ENCODE measurements at regions not wholly inside any gene's neighbourhood (a gene's known extent, or its start where the extent isn't known, plus 50 kb on each side); places are given as distances from the start of the nearest gene placed in this dataset.

DNA sequence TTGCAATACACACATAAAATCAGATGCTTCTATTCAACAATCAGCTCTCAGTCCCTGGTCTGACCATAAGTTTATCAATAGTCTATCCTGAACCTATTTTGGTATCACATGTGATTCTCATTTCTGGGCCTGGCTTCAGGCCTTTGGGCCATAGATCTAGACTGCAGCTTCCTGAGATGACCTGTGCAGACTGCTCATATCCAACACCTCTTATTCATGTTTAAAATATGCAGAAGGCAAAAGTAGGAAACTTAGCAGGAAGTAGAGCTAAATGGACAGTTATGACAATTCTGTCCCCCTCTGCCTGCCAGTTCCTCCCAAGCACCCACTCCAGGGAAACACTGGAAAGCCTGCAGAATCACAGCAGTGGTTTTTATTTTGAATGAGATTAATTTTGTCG is 53.3 kb downstream of the C7orf25 start:
- H3K4me1 Mint-ChIP-seq (ENCODE audit: low read depth): peaks cover 6% of the 10 kb centered on the region
- H3K27me3 Mint-ChIP-seq (ENCODE audit: low read depth): peaks cover 42% of the 10 kb centered on the region
- DNase-seq (no peak), ATAC-seq (no peak)
- H3K36me3 Mint-ChIP-seq (ENCODE audit: insufficient read depth): no peaks in the 10 kb centered on the region
- H3K9me3 Mint-ChIP-seq: peaks cover 8% of the 10 kb centered on the region
- H3K4me3 Mint-ChIP-seq: no peak overlapping the region

DNA sequence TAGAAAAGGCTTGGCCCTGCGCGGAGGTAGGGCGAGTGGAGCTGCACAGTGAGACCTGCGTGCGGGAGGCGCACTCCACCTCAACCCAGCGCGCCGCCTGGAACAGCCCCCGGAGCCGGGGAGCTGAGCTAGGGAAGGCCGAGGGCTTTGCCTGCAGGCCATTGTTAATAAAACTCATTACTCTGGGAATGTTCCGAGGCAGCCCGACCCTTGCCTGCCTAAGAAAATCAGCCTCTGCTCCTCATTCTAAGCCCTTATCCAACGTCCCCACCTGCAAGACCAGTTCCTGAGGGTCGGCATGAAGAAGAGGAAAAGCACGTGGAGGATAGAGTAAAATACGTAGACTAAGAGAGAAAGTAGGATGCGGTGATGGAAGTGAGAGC is 55.3 kb downstream of the C7orf25 start:
- DNase-seq: no peak
- peaks cover 40% of the 10 kb centered on the region for H3K27me3 Mint-ChIP-seq (ENCODE audit: low read depth)

DNA sequence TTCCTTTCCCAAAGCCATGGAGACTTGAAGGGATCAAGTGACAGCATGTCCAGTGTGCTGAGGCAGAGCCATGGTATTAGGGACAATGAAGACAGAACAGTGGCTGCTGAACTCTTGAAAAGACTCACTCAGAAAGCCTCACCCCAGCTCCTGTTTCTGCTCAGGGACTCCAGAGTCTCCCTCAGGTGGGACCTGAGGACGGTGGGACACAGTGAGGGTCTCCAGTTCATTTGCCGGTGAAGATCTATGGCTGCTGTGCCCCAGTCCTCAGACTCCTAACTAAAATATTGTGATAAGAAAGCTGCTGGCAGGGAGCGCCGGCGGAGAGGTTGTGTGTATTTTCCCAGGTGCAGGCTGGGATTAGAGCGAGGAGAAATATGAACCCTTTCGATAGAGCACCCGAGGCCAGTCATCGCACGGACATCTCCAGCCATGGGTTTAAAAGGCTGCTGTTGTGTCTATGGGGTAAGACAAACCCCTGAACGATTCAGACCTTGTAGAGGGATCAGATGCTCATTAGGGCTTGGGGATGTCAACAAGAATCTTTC is 57.2 kb downstream of the C7orf25 start:
- H3K9me3 Mint-ChIP-seq: no peaks in the 10 kb centered on the region
- peaks cover 45% of the 10 kb centered on the region for H3K27me3 Mint-ChIP-seq (ENCODE audit: low read depth)
- no peak overlapping the region for H3K4me3 Mint-ChIP-seq
- H3K4me1 Mint-ChIP-seq (ENCODE audit: low read depth): peaks cover 6% of the 10 kb centered on the region
- no peaks in the 10 kb centered on the region for H3K36me3 Mint-ChIP-seq (ENCODE audit: insufficient read depth)
- no peak for ATAC-seq
- DNase-seq: no peak

More for the DNA sequence above, 55.3 kb downstream of the C7orf25 start:
- no peaks in the 10 kb centered on the region for H3K36me3 Mint-ChIP-seq (ENCODE audit: insufficient read depth)
- H3K4me3 Mint-ChIP-seq: peak overlapping the region; percentile 72
- peaks cover 6% of the 10 kb centered on the region for H3K4me1 Mint-ChIP-seq (ENCODE audit: low read depth)
- no peaks in the 10 kb centered on the region for H3K9me3 Mint-ChIP-seq
- ATAC-seq: no peak

DNA sequence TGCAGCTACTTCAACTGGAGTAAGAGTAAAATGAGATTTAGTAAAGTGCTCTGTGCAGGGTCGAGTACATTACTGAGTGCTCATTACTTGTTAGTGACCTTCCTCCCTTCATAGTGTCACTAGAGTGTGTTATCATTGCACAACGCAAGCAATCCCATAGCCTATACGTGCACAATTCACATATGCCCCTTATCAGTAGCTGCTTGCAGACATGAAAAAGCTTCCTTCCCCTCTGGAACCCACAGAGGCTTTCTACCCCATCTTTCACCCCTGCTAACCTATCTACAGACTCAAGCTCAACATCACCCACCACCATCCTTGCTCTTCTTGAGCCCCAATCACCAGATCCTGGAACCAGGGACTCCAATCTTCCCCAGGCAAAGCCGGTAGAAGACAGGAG is 59.3 kb downstream of the C7orf25 start:
- H3K9me3 Mint-ChIP-seq: no peaks in the 10 kb centered on the region
- no peaks in the 10 kb centered on the region for H3K36me3 Mint-ChIP-seq (ENCODE audit: insufficient read depth)
- peaks cover 6% of the 10 kb centered on the region for H3K4me1 Mint-ChIP-seq (ENCODE audit: low read depth)
- H3K4me3 Mint-ChIP-seq: no peak overlapping the region
- peaks cover 42% of the 10 kb centered on the region for H3K27me3 Mint-ChIP-seq (ENCODE audit: low read depth)
- ATAC-seq (no peak), DNase-seq (no peak)

DNA sequence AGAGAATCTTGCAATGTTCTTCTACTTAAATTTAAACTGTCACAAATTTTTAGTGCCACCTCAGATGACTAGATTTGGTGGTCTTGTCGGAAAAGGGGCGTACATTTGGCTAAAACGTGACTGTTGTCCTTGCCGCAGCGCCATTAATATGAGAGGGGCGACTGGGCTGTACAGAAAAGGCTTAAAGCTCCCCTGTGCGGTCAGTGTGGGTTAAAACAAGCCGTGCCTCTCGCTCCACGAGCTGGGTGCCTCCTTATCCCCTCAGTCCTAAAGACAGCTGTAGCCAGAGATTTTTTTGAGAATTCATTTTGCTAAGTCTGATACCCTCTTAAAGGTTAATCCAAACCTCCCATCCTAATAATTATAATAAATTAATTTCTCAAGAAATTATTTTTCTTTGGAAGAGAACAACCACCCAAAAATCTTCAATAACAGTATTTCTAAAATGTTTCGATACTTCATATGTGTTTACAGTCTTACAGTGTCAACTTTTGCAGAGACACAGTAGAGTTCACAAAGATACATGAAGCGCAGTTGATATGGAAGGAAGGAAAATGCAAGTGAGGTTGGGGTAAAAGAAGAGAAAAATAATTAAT is 68.6 kb downstream of the C7orf25 start:
- DNase-seq (no peak), ATAC-seq (peak; percentile 38 to 43)
- Mint-ChIP-seq H3K27me3 (ENCODE audit: low read depth) (peaks cover 30% of the 10 kb centered on the region), H3K4me3 (no peak overlapping the region), H3K9me3 (peaks cover 4% of the 10 kb centered on the region), H3K4me1 (ENCODE audit: low read depth) (no peaks in the 10 kb centered on the region), H3K36me3 (ENCODE audit: insufficient read depth) (no peaks in the 10 kb centered on the region)

DNA sequence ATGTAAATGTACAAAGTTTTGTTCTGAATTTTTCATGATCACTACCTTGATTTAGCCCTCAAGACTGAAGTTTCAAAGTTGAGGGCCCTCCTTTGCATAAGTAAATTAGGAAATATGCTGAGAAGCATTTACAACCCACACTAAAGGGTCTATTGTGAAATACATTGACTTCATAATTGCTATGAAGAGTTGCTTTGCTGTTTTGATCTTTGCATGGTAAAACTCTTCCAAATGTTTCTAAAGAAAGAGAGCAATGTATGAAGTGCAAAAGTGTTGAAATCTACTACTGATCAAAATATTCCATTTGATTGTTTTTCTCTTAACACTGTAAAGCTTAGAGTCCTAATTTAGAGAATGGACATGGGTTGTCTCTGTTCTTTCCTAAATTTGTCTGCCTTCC is 77.2 kb downstream of the C7orf25 start:
- DNase-seq (no peak), ATAC-seq (no peak)
- Mint-ChIP-seq H3K4me1 (ENCODE audit: low read depth) (no peaks in the 10 kb centered on the region), H3K36me3 (ENCODE audit: insufficient read depth) (no peaks in the 10 kb centered on the region), H3K4me3 (no peak overlapping the region), H3K27me3 (ENCODE audit: low read depth) (peaks cover 26% of the 10 kb centered on the region), H3K9me3 (no peaks in the 10 kb centered on the region)

DNA sequence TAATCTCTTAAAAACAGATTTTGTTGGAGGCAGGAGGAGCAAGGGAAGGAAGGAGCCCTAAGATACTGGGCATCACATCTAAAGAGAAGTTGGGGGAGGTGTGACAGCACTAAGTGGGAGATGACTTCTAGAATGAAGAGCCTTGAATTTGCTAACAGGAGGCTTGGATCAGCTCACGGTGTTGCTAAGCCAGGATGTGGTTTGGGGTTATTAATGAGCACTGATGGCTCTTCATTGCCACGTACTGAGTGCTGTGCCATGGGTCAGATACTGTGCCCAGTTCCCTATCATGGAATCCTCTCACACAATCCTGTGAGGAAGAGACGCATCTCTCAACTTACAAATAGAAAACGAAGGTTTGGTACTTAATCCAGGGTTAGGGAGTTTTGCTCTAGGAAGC is 78.5 kb downstream of the C7orf25 start:
- H3K9me3 Mint-ChIP-seq: no peaks in the 10 kb centered on the region
- peaks cover 23% of the 10 kb centered on the region for H3K27me3 Mint-ChIP-seq (ENCODE audit: low read depth)
- ATAC-seq: no peak
- no peak for DNase-seq
- no peak overlapping the region for H3K4me3 Mint-ChIP-seq
- H3K36me3 Mint-ChIP-seq (ENCODE audit: insufficient read depth): no peaks in the 10 kb centered on the region
- H3K4me1 Mint-ChIP-seq (ENCODE audit: low read depth): no peaks in the 10 kb centered on the region

DNA sequence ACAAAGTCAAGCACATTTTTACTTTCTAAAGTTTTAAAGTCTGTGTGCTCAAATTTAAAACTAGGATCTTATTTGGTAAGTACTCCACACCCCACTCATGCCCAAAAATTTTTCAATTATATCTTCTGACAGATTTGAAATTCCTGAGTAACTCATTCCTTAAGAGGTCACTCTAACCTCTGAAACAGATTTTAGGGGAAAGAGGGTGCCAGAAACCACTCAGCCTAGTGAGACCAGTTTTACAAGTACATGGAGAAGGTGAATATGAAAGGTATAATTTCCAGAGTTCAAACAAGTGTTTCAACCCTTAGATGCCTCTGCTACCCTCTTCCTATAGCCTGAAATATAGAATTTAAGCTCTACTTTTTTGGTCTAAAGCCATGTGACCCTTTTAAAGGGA is 79.2 kb downstream of the C7orf25 start:
- no peak overlapping the region for H3K4me3 Mint-ChIP-seq
- ATAC-seq: no peak
- no peaks in the 10 kb centered on the region for H3K4me1 Mint-ChIP-seq (ENCODE audit: low read depth)
- peaks cover 23% of the 10 kb centered on the region for H3K27me3 Mint-ChIP-seq (ENCODE audit: low read depth)
- DNase-seq: no peak
- no peaks in the 10 kb centered on the region for H3K9me3 Mint-ChIP-seq
- H3K36me3 Mint-ChIP-seq (ENCODE audit: insufficient read depth): no peaks in the 10 kb centered on the region

DNA sequence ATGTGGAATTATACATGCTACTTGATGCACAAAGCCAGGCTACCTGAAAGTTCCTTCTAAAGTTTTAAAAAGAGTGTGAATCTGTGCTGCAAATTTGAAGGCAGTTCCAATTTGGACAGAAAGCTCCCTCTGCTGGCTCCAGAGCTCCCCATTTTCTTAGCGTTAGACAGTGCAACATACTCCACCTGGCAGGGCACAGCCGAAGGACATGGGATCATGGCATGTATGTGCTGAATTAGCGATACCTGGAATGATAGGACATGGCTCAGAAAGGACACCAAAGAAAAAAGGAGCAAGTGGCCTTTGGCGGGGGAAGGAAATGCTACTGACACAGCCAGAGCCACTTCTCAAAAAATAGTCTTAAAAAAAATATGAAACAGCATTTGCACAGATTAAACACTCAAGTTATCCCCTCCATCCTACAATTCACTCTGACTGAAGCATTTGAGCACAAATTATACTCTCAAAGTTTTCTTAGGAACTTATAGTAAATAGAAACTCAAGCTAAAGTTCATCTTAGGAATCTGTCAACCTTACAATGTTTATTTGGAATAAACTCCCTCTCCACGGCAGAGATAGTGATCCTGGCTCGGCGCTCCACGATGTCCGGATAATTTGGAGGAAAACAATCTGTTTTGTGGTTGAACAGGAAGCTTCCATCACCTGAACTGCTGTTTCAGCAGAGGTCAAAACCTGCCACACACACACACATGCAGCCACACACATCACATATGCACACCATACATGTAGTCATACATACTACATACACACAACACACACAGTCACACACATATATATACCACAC is 80.0 kb downstream of the C7orf25 start:
- no peak for ATAC-seq
- H3K9me3 Mint-ChIP-seq: no peaks in the 10 kb centered on the region
- peaks cover 23% of the 10 kb centered on the region for H3K27me3 Mint-ChIP-seq (ENCODE audit: low read depth)

DNA sequence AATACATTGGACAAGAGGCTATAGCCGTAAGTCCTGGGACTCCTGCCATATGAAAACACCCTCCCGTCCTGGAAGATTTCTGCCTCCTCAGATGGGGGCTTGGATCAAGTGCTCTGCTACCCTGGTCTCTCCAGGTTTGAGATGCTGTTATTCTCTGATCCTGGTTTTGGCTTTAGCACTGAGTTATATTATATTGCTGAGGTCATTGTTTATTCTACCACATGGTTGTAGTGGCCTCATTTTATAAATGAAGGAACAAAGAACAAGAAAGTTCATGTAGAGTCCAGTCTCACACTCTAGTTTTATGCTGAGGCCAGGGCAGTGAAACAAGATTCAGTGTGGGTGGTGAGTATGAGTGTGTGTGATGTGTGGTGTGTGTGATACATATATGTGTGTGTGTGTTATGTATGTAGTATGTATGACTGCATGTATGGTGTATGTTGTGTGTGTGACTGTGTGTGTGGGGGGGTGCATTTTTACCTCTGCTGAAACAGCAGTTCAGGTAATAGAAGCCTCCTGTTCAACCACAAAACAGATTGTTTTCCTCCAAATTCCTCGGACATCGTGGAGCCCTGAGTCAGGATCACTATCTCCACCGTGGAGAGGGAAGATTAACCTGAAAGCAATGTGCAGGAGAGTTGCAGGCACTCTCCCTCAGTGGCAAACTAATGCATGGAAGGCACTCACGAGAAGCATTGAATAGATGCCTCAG is 80.7 kb downstream of the C7orf25 start:
- H3K9me3 Mint-ChIP-seq: no peaks in the 10 kb centered on the region
- H3K4me3 Mint-ChIP-seq: no peak overlapping the region
- peaks cover 23% of the 10 kb centered on the region for H3K27me3 Mint-ChIP-seq (ENCODE audit: low read depth)
- no peak for DNase-seq
- H3K36me3 Mint-ChIP-seq (ENCODE audit: insufficient read depth): no peaks in the 10 kb centered on the region
- ATAC-seq: no peak
- H3K4me1 Mint-ChIP-seq (ENCODE audit: low read depth): no peaks in the 10 kb centered on the region

More for the DNA sequence above, 80.0 kb downstream of the C7orf25 start:
- Mint-ChIP-seq H3K36me3 (ENCODE audit: insufficient read depth) (no peaks in the 10 kb centered on the region), H3K4me1 (ENCODE audit: low read depth) (no peaks in the 10 kb centered on the region), H3K4me3 (no peak overlapping the region)
- DNase-seq: no peak

DNA sequence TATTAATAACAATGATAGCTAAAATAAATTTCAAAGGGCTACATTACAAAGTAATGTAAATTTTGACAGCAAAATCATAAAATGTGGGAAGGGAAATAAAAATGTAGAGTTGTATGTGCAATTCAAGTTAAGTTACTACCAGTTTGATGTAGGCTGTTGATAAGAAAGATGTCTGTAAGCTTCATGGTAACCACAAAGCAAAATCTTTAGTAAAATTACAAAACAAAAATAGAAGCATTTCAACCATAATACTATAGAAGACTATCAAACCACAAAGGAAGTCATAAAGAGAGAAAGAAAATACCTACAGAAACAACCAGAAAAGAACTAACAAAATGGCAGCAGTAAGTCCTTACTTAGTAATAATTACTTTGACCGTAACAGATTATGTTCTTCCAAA is 99.1 kb downstream of the C7orf25 start:
- DNase-seq: no peak
- Mint-ChIP-seq H3K36me3 (ENCODE audit: insufficient read depth) (no peaks in the 10 kb centered on the region), H3K4me1 (ENCODE audit: low read depth) (no peaks in the 10 kb centered on the region), H3K4me3 (no peak overlapping the region), H3K27me3 (ENCODE audit: low read depth) (peaks cover 16% of the 10 kb centered on the region), H3K9me3 (peaks cover 32% of the 10 kb centered on the region)
- no peak for ATAC-seq

DNA sequence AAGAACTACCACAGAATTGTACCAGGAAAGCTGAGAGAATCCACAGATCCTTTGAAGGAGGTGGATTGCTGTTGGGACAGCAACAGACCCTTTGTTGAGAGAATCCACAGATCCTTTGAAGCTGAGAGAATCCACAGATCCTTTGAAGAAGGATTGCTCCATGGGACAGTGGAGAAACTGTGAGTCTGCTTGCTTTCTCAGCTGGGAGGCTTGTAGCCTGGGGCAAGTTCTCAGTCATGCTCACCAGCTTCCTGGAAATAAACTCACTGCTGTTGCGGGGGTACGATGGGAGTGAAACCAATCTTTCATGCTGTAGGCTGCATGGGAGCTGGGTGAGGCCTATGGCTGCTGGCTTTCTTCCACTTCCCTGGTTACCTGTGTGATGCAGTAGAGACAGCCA is 106.3 kb downstream of the C7orf25 start:
- H3K27me3 Mint-ChIP-seq (ENCODE audit: low read depth): peaks cover 13% of the 10 kb centered on the region
- no peak overlapping the region for H3K4me3 Mint-ChIP-seq
- no peaks in the 10 kb centered on the region for H3K4me1 Mint-ChIP-seq (ENCODE audit: low read depth)
- DNase-seq (no peak), ATAC-seq (no peak)
- H3K9me3 Mint-ChIP-seq: peaks cover 35% of the 10 kb centered on the region
- H3K36me3 Mint-ChIP-seq (ENCODE audit: insufficient read depth): no peaks in the 10 kb centered on the region

DNA sequence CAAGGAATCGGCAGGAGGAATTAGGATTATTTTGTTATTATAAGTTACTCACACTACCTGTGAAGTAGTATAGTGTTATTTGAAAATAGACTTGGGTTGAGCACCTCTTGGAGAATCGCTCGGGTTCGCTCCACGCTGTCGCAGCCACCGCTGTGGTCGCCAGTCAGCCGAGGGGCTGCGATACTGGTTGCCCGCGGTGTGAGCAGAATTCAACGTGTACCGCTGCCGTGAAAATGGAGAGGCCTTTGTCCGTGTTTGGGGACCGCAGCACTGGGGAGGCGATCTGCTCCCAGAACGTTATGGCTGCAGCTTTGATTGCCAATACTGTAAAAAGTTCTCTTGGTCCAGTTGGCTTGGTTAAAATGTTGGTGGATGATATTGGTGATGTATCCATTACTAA is 117.2 kb downstream of the C7orf25 start:
- ATAC-seq (no peak), DNase-seq (no peak)
- H3K27me3 Mint-ChIP-seq (ENCODE audit: low read depth): peaks cover 5% of the 10 kb centered on the region
- H3K4me1 Mint-ChIP-seq (ENCODE audit: low read depth): no peaks in the 10 kb centered on the region
- peaks cover 5% of the 10 kb centered on the region for H3K9me3 Mint-ChIP-seq
- H3K4me3 Mint-ChIP-seq: no peak overlapping the region
- H3K36me3 Mint-ChIP-seq (ENCODE audit: insufficient read depth): no peaks in the 10 kb centered on the region

DNA sequence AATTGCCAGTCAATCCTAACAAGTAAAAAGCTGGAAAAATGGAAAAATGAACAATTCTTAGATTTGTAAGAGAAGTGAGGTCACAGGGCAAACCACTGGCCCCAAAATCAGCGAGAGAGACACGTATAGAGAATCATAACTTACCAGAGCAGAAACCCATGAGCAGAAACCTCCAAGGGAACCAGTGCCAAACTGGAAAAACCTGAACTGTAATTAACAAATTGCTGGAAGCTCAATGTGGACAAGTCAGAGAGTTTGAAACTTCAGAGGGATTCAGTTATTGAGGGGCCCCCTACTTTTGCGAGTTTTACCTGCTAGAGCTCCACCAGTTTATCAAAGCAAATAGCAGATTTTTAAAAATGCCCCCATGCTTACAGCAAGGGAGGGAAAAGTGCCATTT is 119.0 kb downstream of the C7orf25 start:
- H3K27me3 Mint-ChIP-seq (ENCODE audit: low read depth): peaks cover 5% of the 10 kb centered on the region
- no peak for ATAC-seq
- H3K4me1 Mint-ChIP-seq (ENCODE audit: low read depth): no peaks in the 10 kb centered on the region
- H3K4me3 Mint-ChIP-seq: no peak overlapping the region
- DNase-seq: no peak
- H3K36me3 Mint-ChIP-seq (ENCODE audit: insufficient read depth): no peaks in the 10 kb centered on the region
- H3K9me3 Mint-ChIP-seq: no peaks in the 10 kb centered on the region
